Spleen (tissue), 7 donors: ENCODE measurements at regions not wholly inside any gene's neighbourhood (a gene's known extent, or its start where the extent isn't known, plus 50 kb on each side); places are given as distances from the start of the nearest gene placed in this dataset.

Experiments
- CTCF ChIP-seq, 11 experiments: fragments of 200-600 bp in 7 of 11; fragments of 450-650 bp in 4 of 11; sonication (generic) in 4 of 11; IDR thresholded peaks in 8 of 11; conservative IDR thresholded peaks in 3 of 11; 1 replicate in 7 of 11; 2 replicates in 4 of 11; pipeline versions ENCODE4 v1.4.0 to v1.8.0; 2016 to 2021; ENCODE audit warnings: antibody characterized with exemption in 11 of 11, inconsistent platforms in 4 of 11, mild to moderate bottlenecking in 1 of 11
- POLR2A ChIP-seq, 3 donors: fragments of 450-650 bp; IDR thresholded peaks; one replicate each; pipeline ENCODE4 v1.5.1; 2017; ENCODE audit warnings: antibody characterized with exemption in 3 of 3, mild to moderate bottlenecking in 1 of 3
- donor health status: DM: no; HTN: no; CAD: no; lungs with moderate emphysema.
- donor health status: DM: no; HTN: no; CAD: no.
- donor health status: DM: no; HTN: no; CAD: no.

- TF ChIP-seq CTCF (IDR thresholded peaks at IDR 0.05 in 8 of 11, conservative IDR thresholded peaks at IDR 0.05 in 3 of 11) (no peak), POLR2A (IDR thresholded peaks at IDR 0.05) (no peak)
Observed at GRCh38 chr5:33242277-33242676, 198.5 kb upstream of the TARS1 start.
